Astrocyte (in vitro differentiated cells and primary cell): ENCODE measurements at regions not wholly inside any gene's neighbourhood (a gene's known extent, or its start where the extent isn't known, plus 50 kb on each side); places are given as distances from the start of the nearest gene placed in this dataset.

ENCODE experiments used
- CTCF ChIP-seq: IDR thresholded peaks from 2 replicates; pipeline ENCODE4 v1.5.1; 2011; ENCODE audit warnings: low read depth, mild to moderate bottlenecking, inconsistent platforms, low read length, moderate library complexity; ENCODE audit not compliant: insufficient read depth
- EZH2 ChIP-seq: IDR thresholded peaks from 2 replicates; pipeline ENCODE4 v1.6.1; 2012; ENCODE audit warnings: mild to moderate bottlenecking, low read length, inconsistent platforms; ENCODE audit not compliant: insufficient read depth

- TF ChIP-seq CTCF (no peak), EZH2 (no peak)
Observed at GRCh38 chr16:73255031-73255430, 207.1 kb upstream of the ZFHX3 start.
